Large intestine (tissue), 3 donors: ENCODE measurements at regions not wholly inside any gene's neighbourhood (a gene's known extent, or its start where the extent isn't known, plus 50 kb on each side); places are given as distances from the start of the nearest gene placed in this dataset.
"Not testable (repeated sequence)": the region's sequence is repeated elsewhere in the genome, so short reads cannot be mapped to it uniquely, and the experiment has no call there.

Experiments
- DNase-seq, 2 donors: peaks; one replicate each; pipeline versions ENCODE4 v3.0.0 to v3.0.0-alpha.2; 2013
- H3K27ac ChIP-seq: one replicate; pipeline ENCODE4 v1.5.1; 2013; ENCODE audit warnings: low read length
- H3K27me3 ChIP-seq: 2 replicates; pipeline ENCODE4 v1.6.1; 2013; ENCODE audit warnings: low read length; ENCODE audit not compliant: control insufficient read depth, insufficient read depth
- H3K36me3 ChIP-seq: 2 replicates; pipeline ENCODE4 v1.6.1; 2013; ENCODE audit warnings: low read length; ENCODE audit not compliant: control insufficient read depth, insufficient read depth
- H3K4me1 ChIP-seq: one replicate; pipeline ENCODE4 v1.6.1; 2013; ENCODE audit warnings: low read length; ENCODE audit not compliant: control insufficient read depth, insufficient read depth
- H3K4me3 ChIP-seq: one replicate; pipeline ENCODE4 v1.5.1; 2013; ENCODE audit warnings: low read length
- H3K9me3 ChIP-seq: one replicate; pipeline ENCODE4 v1.6.1; 2013; ENCODE audit warnings: mild to moderate bottlenecking, low read depth, low read length, moderate library complexity; ENCODE audit not compliant: control insufficient read depth
- WGBS: methylation state at CpG from one replicate; pipeline ENCODE4 v1.1.5; 2013; ENCODE audit warnings: low lambda C conversion rate; ENCODE audit not compliant: insufficient coverage; 5-methylcytosine and 5-hydroxymethylcytosine counted together

GRCh38 chr4:3612281-3612680, 80.1 kb upstream of the LRPAP1 start:
- H3K4me1 ChIP-seq = no peaks in the 10 kb centered on the region
- DNase-seq = no peak
- no CpG with 5 or more reads among the region's 4 CpGs for WGBS
- no peak overlapping the region for H3K27ac ChIP-seq
- no peak overlapping the region for H3K4me3 ChIP-seq
- peaks cover 3% of the 10 kb centered on the region for H3K9me3 ChIP-seq
- no peaks in the 10 kb centered on the region for H3K27me3 ChIP-seq
- no peaks in the 10 kb centered on the region for H3K36me3 ChIP-seq

GRCh38 chr4:3611778-3612177, 79.6 kb upstream of the LRPAP1 start:
- Histone ChIP-seq H3K4me1 (no peaks in the 10 kb centered on the region), H3K27me3 (no peaks in the 10 kb centered on the region), H3K9me3 (peaks cover 3% of the 10 kb centered on the region), H3K36me3 (no peaks in the 10 kb centered on the region), H3K27ac (no peak overlapping the region), H3K4me3 (no peak overlapping the region)
- WGBS = no CpG with 5 or more reads among the region's 14 CpGs
- no peak for DNase-seq

GRCh38 chr4:3610851-3611250, 78.6 kb upstream of the LRPAP1 start:
- H3K36me3 ChIP-seq, H3K4me1 ChIP-seq, H3K27ac ChIP-seq, H3K27me3 ChIP-seq, H3K4me3 ChIP-seq, DNase-seq, H3K9me3 ChIP-seq: not testable (repeated sequence)
- WGBS = no CpG with 5 or more reads among the region's 4 CpGs

GRCh38 chr4:3609905-3610304, 77.7 kb upstream of the LRPAP1 start:
- not testable (repeated sequence) for H3K4me1 ChIP-seq, H3K4me3 ChIP-seq, H3K27me3 ChIP-seq, H3K9me3 ChIP-seq, DNase-seq, H3K27ac ChIP-seq, H3K36me3 ChIP-seq
- 90% methylated on average over 2 of the region's 2 CpGs for WGBS

- Histone ChIP-seq H3K36me3 (no peaks in the 10 kb centered on the region), H3K4me3 (no peak overlapping the region), H3K4me1 (no peaks in the 10 kb centered on the region), H3K27me3 (no peaks in the 10 kb centered on the region), H3K9me3 (peaks cover 2% of the 10 kb centered on the region), H3K27ac (no peak overlapping the region)
- WGBS = no CpG with 5 or more reads among the region's 20 CpGs
- no peak for DNase-seq
These were observed 75.7 kb upstream of the LRPAP1 start for GRCh38 chr4:3607690-3608552.

- not testable (repeated sequence) for H3K4me1 ChIP-seq, H3K36me3 ChIP-seq, H3K9me3 ChIP-seq, DNase-seq, H3K27ac ChIP-seq, H3K27me3 ChIP-seq, H3K4me3 ChIP-seq
- WGBS = no CpG with 5 or more reads among the region's 5 CpGs
These were observed 74.6 kb upstream of the LRPAP1 start for GRCh38 chr4:3606850-3607249.

GRCh38 chr4:3606271-3606670, 74.0 kb upstream of the LRPAP1 start:
- H3K27me3 ChIP-seq, H3K4me1 ChIP-seq, H3K9me3 ChIP-seq, H3K36me3 ChIP-seq, H3K4me3 ChIP-seq, H3K27ac ChIP-seq, DNase-seq: not testable (repeated sequence)
- 90% methylated on average over 3 of the region's 3 CpGs for WGBS

- WGBS = no CpG with 5 or more reads among the region's 14 CpGs
- H3K27ac ChIP-seq = no peak overlapping the region
- DNase-seq = no peak
- no peaks in the 10 kb centered on the region for H3K27me3 ChIP-seq
- peaks cover 3% of the 10 kb centered on the region for H3K9me3 ChIP-seq
- H3K36me3 ChIP-seq = no peaks in the 10 kb centered on the region
- H3K4me3 ChIP-seq = no peak overlapping the region
- H3K4me1 ChIP-seq = no peaks in the 10 kb centered on the region
These were observed 73.3 kb upstream of the LRPAP1 start for GRCh38 chr4:3605491-3605890.

GRCh38 chr4:3602886-3603645, 70.8 kb upstream of the LRPAP1 start:
- not testable (repeated sequence) for H3K27me3 ChIP-seq, H3K4me1 ChIP-seq, H3K36me3 ChIP-seq, H3K9me3 ChIP-seq, H3K4me3 ChIP-seq, DNase-seq, H3K27ac ChIP-seq
- WGBS = no CpG with 5 or more reads among the region's 11 CpGs

- no peaks in the 10 kb centered on the region for H3K36me3 ChIP-seq
- peaks cover 3% of the 10 kb centered on the region for H3K9me3 ChIP-seq
- H3K4me1 ChIP-seq = no peaks in the 10 kb centered on the region
- H3K4me3 ChIP-seq = no peak overlapping the region
- H3K27me3 ChIP-seq = no peaks in the 10 kb centered on the region
- no CpG with 5 or more reads among the region's 3 CpGs for WGBS
- no peak overlapping the region for H3K27ac ChIP-seq
- no peak for DNase-seq
These were observed 69.8 kb upstream of the LRPAP1 start for GRCh38 chr4:3601992-3602391.
